HFFc6 (cell line): ENCODE measurements at regions not wholly inside any gene's neighbourhood (a gene's known extent, or its start where the extent isn't known, plus 50 kb on each side); places are given as distances from the start of the nearest gene placed in this dataset.

Experiments
- DNase-seq: peaks from one replicate; pipeline ENCODE4 v3.0.0-alpha.2; 2018
- H3K27ac Mint-ChIP-seq: 2 replicates; pipeline ENCODE4 v1.8.0; 2020; ENCODE audit warnings: mild to moderate bottlenecking, mixed read lengths
- H3K27me3 Mint-ChIP-seq: 2 replicates; pipeline ENCODE4 v1.8.0; 2021; ENCODE audit warnings: mild to moderate bottlenecking, moderate library complexity, mixed read lengths; ENCODE audit not compliant: insufficient read depth
- H3K36me3 Mint-ChIP-seq: 2 replicates; pipeline ENCODE4 v1.8.0; 2021; ENCODE audit warnings: low read depth, mixed read lengths
- H3K4me1 Mint-ChIP-seq: 2 replicates; pipeline ENCODE4 v1.8.0; 2020; ENCODE audit warnings: low read depth, mixed read lengths
- H3K4me3 Mint-ChIP-seq: 2 replicates; pipeline ENCODE4 v1.8.0; 2020; ENCODE audit warnings: mild to moderate bottlenecking, moderate library complexity, mixed read lengths
- H3K9me3 Mint-ChIP-seq: 2 replicates; pipeline ENCODE4 v1.8.0; 2020; ENCODE audit warnings: mild to moderate bottlenecking, mixed read lengths
- CTCF ChIP-seq: fragments of 200-600 bp; sonication (generic); IDR thresholded peaks from 2 replicates; pipeline ENCODE4 v1.5.0; 2021; ENCODE audit warnings: antibody characterized with exemption, mild to moderate bottlenecking

GRCh38 chr4:3352941-3353594 is 60.2 kb downstream of the RGS12 start:
- Mint-ChIP-seq H3K4me1 (no peaks in the 10 kb centered on the region), H3K4me3 (no peak overlapping the region), H3K36me3 (peaks cover 11% of the 10 kb centered on the region; the same call in 1 of the 2 replicates), H3K27ac (no peak overlapping the region), H3K9me3 (no peaks in the 10 kb centered on the region), H3K27me3 (no peaks in the 10 kb centered on the region)
- no peak for TF ChIP-seq CTCF
- no peak for DNase-seq

GRCh38 chr4:3353752-3354454 is 61.1 kb downstream of the RGS12 start:
- no peaks in the 10 kb centered on the region for H3K4me1 Mint-ChIP-seq
- H3K36me3 Mint-ChIP-seq: peaks cover 11% of the 10 kb centered on the region; the same call in 1 of the 2 replicates
- no peaks in the 10 kb centered on the region for H3K9me3 Mint-ChIP-seq
- no peak for DNase-seq
- H3K4me3 Mint-ChIP-seq: no peak overlapping the region
- no peak for TF ChIP-seq CTCF
- no peaks in the 10 kb centered on the region for H3K27me3 Mint-ChIP-seq
- no peak overlapping the region for H3K27ac Mint-ChIP-seq

- Mint-ChIP-seq H3K4me3 (no peak overlapping the region), H3K27me3 (no peaks in the 10 kb centered on the region), H3K4me1 (no peaks in the 10 kb centered on the region), H3K36me3 (peaks cover 11% of the 10 kb centered on the region; the same call in 1 of the 2 replicates), H3K27ac (no peak overlapping the region), H3K9me3 (no peaks in the 10 kb centered on the region)
- no peak for TF ChIP-seq CTCF
- DNase-seq: no peak
Measured at GRCh38 chr4:3354455-3354811, 61.6 kb downstream of the RGS12 start.

GRCh38 chr4:3355266-3355748 is 62.5 kb downstream of the RGS12 start:
- H3K9me3 Mint-ChIP-seq: no peaks in the 10 kb centered on the region
- no peak overlapping the region for H3K27ac Mint-ChIP-seq
- H3K4me3 Mint-ChIP-seq: no peak overlapping the region
- H3K4me1 Mint-ChIP-seq: no peaks in the 10 kb centered on the region
- no peaks in the 10 kb centered on the region for H3K27me3 Mint-ChIP-seq
- peaks cover 11% of the 10 kb centered on the region; the same call in 1 of the 2 replicates for H3K36me3 Mint-ChIP-seq
- no peak for TF ChIP-seq CTCF
- no peak for DNase-seq

- no peak for DNase-seq
- no peaks in the 10 kb centered on the region; the same call in 1 of the 2 replicates for H3K27me3 Mint-ChIP-seq
- H3K4me3 Mint-ChIP-seq: no peak overlapping the region
- H3K9me3 Mint-ChIP-seq: no peaks in the 10 kb centered on the region
- H3K36me3 Mint-ChIP-seq: peaks cover 14% of the 10 kb centered on the region; the same call in 1 of the 2 replicates
- H3K27ac Mint-ChIP-seq: no peak overlapping the region
- no peak for TF ChIP-seq CTCF
- H3K4me1 Mint-ChIP-seq: no peaks in the 10 kb centered on the region
Measured at GRCh38 chr4:3358656-3359055, 65.8 kb downstream of the RGS12 start.
